ENCODE measurements at regions not wholly inside any gene's neighbourhood (a gene's known extent, or its start where the extent isn't known, plus 50 kb on each side); places are given as distances from the start of the nearest gene placed in this dataset.

GRCh38 chr10:78752221-78752620, 316.5 kb upstream of the ZMIZ1 start:
- no peak overlapping the region for H3K4me3 ChIP-seq (ENCODE audit: low read length)
- no peaks in the 10 kb centered on the region; the same call in 1 of the 2 replicates for H3K27me3 ChIP-seq (ENCODE audit: insufficient read depth, low read length)
- peaks cover 8% of the 10 kb centered on the region; the same call in 1 of the 2 replicates for H3K4me1 ChIP-seq (ENCODE audit: insufficient read depth, low read length)
- H3K36me3 ChIP-seq (ENCODE audit: insufficient read depth, low read depth, low read length): no peaks in the 10 kb centered on the region
- H3K9me3 ChIP-seq (ENCODE audit: insufficient read depth, low read depth, low read length): no peaks in the 10 kb centered on the region
- H3K9ac ChIP-seq (ENCODE audit: low read depth, low read length): no peak overlapping the region
- no peak overlapping the region for H3K27ac ChIP-seq (ENCODE audit: low read length)

GRCh38 chr10:78752708-78753107, 316.1 kb upstream of the ZMIZ1 start:
- Histone ChIP-seq H3K27ac (ENCODE audit: low read length) (no peak overlapping the region), H3K9me3 (ENCODE audit: insufficient read depth, low read depth, low read length) (no peaks in the 10 kb centered on the region)

DNA sequence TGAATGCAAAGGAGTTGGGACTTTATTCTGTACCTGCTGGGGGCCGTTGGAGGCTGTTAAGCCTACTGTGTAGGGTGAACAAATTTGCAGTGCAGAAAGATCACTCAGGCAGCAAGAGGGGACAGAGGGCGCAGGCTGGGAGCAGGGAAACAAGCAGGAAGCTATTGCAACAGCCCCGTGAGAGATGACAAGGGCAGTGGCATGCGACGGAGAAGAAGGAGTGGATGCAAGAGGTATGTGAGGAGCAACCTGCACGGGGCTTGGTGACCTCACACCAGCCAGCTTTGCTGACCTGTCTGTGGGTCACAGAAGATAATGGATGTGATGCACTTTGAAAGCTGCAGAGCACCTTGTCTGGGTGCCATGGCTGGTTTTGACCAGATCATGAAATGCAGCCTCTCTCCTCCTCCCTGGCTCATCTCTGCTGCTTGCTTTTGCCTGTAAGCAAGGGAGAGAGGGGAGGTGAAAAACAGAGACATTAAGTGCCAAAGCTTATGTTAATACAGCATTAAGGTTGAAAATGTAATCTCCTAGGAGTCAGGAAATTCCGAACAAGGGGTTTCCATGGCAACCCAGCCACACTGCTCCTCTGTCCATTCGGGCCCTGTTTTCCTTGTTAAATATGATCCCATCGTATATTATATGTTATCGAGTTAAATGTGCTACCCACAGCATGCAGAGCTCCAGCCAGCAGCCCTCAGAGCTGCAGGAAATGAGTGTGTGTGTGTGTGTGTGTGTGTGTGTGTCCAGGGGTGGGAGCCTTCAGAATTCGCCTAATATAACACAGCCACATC, 314.3 kb upstream of the ZMIZ1 start:
- H3K9ac ChIP-seq (ENCODE audit: low read depth, low read length): no peak overlapping the region; the same call in 1 of the 2 replicates
- H3K4me1 ChIP-seq (ENCODE audit: insufficient read depth, low read length): peaks cover 8% of the 10 kb centered on the region; the same call in 1 of the 2 replicates
- no peaks in the 10 kb centered on the region for H3K9me3 ChIP-seq (ENCODE audit: insufficient read depth, low read depth, low read length)
- no peak overlapping the region for H3K27ac ChIP-seq (ENCODE audit: low read length)
- H3K27me3 ChIP-seq (ENCODE audit: insufficient read depth, low read length): no peaks in the 10 kb centered on the region; the same call in 1 of the 2 replicates
- no peaks in the 10 kb centered on the region for H3K36me3 ChIP-seq (ENCODE audit: insufficient read depth, low read depth, low read length)
- H3K4me3 ChIP-seq (ENCODE audit: low read length): no peak overlapping the region

More at GRCh38 chr10:78752708-78753107, 316.1 kb upstream of the ZMIZ1 start:
- no peaks in the 10 kb centered on the region for H3K36me3 ChIP-seq (ENCODE audit: insufficient read depth, low read depth, low read length)
- peaks cover 8% of the 10 kb centered on the region; the same call in 1 of the 2 replicates for H3K4me1 ChIP-seq (ENCODE audit: insufficient read depth, low read length)
- no peak overlapping the region for H3K4me3 ChIP-seq (ENCODE audit: low read length)
- no peaks in the 10 kb centered on the region; the same call in 1 of the 2 replicates for H3K27me3 ChIP-seq (ENCODE audit: insufficient read depth, low read length)
- H3K9ac ChIP-seq (ENCODE audit: low read depth, low read length): no peak overlapping the region

- Histone ChIP-seq H3K4me3 (ENCODE audit: low read length) (no peak overlapping the region), H3K9me3 (ENCODE audit: insufficient read depth, low read depth, low read length) (no peaks in the 10 kb centered on the region), H3K9ac (ENCODE audit: low read depth, low read length) (no peak overlapping the region; the same call in 1 of the 2 replicates), H3K36me3 (ENCODE audit: insufficient read depth, low read depth, low read length) (no peaks in the 10 kb centered on the region), H3K27me3 (ENCODE audit: insufficient read depth, low read length) (no peaks in the 10 kb centered on the region; the same call in 1 of the 2 replicates), H3K4me1 (ENCODE audit: insufficient read depth, low read length) (peaks cover 8% of the 10 kb centered on the region; the same call in 1 of the 2 replicates), H3K27ac (ENCODE audit: low read length) (no peak overlapping the region)
These were observed 313.6 kb upstream of the ZMIZ1 start for GRCh38 chr10:78755063-78755701.

DNA sequence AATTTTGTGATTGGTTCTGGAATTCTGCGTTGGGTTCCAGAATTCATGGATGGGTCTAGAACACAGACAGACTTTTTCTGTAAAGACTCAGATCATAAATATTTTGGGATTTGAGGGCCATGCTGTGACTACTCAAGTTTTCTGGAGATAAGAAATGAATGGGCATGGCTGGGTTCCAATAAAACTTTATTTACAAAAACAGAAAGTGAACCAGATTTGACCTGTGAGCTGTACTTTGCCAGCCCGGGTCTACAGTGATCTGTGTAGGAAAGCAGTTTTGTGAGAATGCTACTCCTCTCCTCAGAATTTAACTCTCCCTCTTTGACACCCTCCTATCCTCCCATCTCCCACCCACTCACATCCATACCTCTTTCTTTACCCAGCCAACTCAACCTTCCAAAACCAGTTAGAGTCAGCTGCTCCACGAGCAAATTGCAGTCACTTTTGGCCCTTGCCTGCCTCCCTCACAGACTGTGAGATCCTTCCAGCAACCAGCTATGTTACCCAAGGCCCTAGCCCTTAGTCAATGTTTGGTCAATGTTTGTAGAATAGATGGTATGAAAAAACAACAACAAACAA, 312.8 kb upstream of the ZMIZ1 start:
- no peak overlapping the region for H3K4me3 ChIP-seq (ENCODE audit: low read length)
- H3K9ac ChIP-seq (ENCODE audit: low read depth, low read length): no peak overlapping the region
- H3K27me3 ChIP-seq (ENCODE audit: insufficient read depth, low read length): no peaks in the 10 kb centered on the region; the same call in 1 of the 2 replicates
- H3K27ac ChIP-seq (ENCODE audit: low read length): no peak overlapping the region
- H3K4me1 ChIP-seq (ENCODE audit: insufficient read depth, low read length): peaks cover 8% of the 10 kb centered on the region; the same call in 1 of the 2 replicates
- no peaks in the 10 kb centered on the region for H3K36me3 ChIP-seq (ENCODE audit: insufficient read depth, low read depth, low read length)
- H3K9me3 ChIP-seq (ENCODE audit: insufficient read depth, low read depth, low read length): no peaks in the 10 kb centered on the region

GRCh38 chr10:78756604-78757343, 312.0 kb upstream of the ZMIZ1 start:
- H3K4me1 ChIP-seq (ENCODE audit: insufficient read depth, low read length): peaks cover 8% of the 10 kb centered on the region; the same call in 1 of the 2 replicates
- no peak overlapping the region for H3K9ac ChIP-seq (ENCODE audit: low read depth, low read length)
- no peaks in the 10 kb centered on the region; the same call in 1 of the 2 replicates for H3K27me3 ChIP-seq (ENCODE audit: insufficient read depth, low read length)
- H3K36me3 ChIP-seq (ENCODE audit: insufficient read depth, low read depth, low read length): no peaks in the 10 kb centered on the region
- H3K4me3 ChIP-seq (ENCODE audit: low read length): no peak overlapping the region
- no peak overlapping the region for H3K27ac ChIP-seq (ENCODE audit: low read length)
- no peaks in the 10 kb centered on the region for H3K9me3 ChIP-seq (ENCODE audit: insufficient read depth, low read depth, low read length)

DNA sequence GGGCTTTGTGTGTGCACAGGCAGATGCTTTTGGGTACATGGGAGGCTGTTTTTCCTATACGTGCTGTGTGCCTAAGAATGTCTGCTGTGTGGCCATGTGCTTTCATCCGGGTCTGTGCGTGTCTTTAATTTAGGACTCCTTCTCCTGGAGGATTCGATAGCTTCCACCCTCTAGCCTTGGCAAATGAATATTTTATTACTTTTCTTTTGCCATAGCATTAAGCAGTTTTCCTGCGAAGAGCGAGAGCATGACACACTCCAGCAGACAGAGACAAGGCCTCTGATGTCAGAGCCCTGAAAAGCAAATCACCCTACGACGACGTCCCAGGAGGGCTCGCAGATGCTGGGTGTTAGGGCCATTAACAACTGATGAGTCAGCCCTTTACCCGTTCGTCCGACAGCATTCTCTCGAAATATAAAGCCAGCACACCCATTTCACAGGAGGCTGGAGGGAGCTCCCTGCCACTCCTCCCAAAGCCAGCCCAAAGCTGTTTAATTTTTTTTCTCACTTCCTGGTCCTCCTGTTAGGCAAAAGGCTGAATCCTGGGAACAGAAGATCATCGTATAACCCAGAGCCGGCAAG, 311.3 kb upstream of the ZMIZ1 start:
- no peak overlapping the region for H3K4me3 ChIP-seq (ENCODE audit: low read length)
- no peak overlapping the region for H3K9ac ChIP-seq (ENCODE audit: low read depth, low read length)
- no peak overlapping the region for H3K27ac ChIP-seq (ENCODE audit: low read length)
- no peaks in the 10 kb centered on the region; the same call in 1 of the 2 replicates for H3K27me3 ChIP-seq (ENCODE audit: insufficient read depth, low read length)
- H3K36me3 ChIP-seq (ENCODE audit: insufficient read depth, low read depth, low read length): no peaks in the 10 kb centered on the region
- peaks cover 8% of the 10 kb centered on the region; the same call in 1 of the 2 replicates for H3K4me1 ChIP-seq (ENCODE audit: insufficient read depth, low read length)
- no peaks in the 10 kb centered on the region for H3K9me3 ChIP-seq (ENCODE audit: insufficient read depth, low read depth, low read length)

DNA sequence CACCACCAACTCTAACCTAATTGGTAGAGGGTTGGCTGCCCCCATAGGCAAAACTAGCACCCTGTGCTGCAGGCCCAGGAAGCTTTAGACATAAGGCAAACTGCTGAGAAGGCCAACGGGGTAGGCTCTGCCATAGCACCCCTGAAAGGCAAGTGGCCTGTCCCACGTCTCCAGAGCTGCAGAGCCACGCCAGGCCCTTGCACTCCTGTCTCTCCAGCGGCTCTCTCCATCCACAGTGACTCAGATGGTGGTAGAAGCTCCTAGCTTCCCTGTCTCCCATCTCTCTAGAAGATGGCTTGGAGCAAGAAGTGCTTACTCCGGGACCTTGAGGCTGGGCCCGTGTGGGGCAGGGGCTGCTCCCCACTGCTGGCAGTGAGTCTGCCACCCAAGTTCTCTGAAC, 310.6 kb upstream of the ZMIZ1 start:
- Histone ChIP-seq H3K36me3 (ENCODE audit: insufficient read depth, low read depth, low read length) (no peaks in the 10 kb centered on the region), H3K4me3 (ENCODE audit: low read length) (no peak overlapping the region), H3K27ac (ENCODE audit: low read length) (no peak overlapping the region), H3K4me1 (ENCODE audit: insufficient read depth, low read length) (peaks cover 8% of the 10 kb centered on the region; the same call in 1 of the 2 replicates), H3K27me3 (ENCODE audit: insufficient read depth, low read length) (no peaks in the 10 kb centered on the region; the same call in 1 of the 2 replicates), H3K9ac (ENCODE audit: low read depth, low read length) (no peak overlapping the region), H3K9me3 (ENCODE audit: insufficient read depth, low read depth, low read length) (no peaks in the 10 kb centered on the region)

- Histone ChIP-seq H3K9me3 (ENCODE audit: insufficient read depth, low read depth, low read length) (no peaks in the 10 kb centered on the region), H3K4me1 (ENCODE audit: insufficient read depth, low read length) (peaks cover 2% of the 10 kb centered on the region; the same call in 1 of the 2 replicates), H3K9ac (ENCODE audit: low read depth, low read length) (no peak overlapping the region), H3K27me3 (ENCODE audit: insufficient read depth, low read length) (no peaks in the 10 kb centered on the region), H3K4me3 (ENCODE audit: low read length) (no peak overlapping the region), H3K36me3 (ENCODE audit: insufficient read depth, low read depth, low read length) (no peaks in the 10 kb centered on the region), H3K27ac (ENCODE audit: low read length) (no peak overlapping the region)
These were observed 309.2 kb upstream of the ZMIZ1 start for GRCh38 chr10:78759456-78760120.

DNA sequence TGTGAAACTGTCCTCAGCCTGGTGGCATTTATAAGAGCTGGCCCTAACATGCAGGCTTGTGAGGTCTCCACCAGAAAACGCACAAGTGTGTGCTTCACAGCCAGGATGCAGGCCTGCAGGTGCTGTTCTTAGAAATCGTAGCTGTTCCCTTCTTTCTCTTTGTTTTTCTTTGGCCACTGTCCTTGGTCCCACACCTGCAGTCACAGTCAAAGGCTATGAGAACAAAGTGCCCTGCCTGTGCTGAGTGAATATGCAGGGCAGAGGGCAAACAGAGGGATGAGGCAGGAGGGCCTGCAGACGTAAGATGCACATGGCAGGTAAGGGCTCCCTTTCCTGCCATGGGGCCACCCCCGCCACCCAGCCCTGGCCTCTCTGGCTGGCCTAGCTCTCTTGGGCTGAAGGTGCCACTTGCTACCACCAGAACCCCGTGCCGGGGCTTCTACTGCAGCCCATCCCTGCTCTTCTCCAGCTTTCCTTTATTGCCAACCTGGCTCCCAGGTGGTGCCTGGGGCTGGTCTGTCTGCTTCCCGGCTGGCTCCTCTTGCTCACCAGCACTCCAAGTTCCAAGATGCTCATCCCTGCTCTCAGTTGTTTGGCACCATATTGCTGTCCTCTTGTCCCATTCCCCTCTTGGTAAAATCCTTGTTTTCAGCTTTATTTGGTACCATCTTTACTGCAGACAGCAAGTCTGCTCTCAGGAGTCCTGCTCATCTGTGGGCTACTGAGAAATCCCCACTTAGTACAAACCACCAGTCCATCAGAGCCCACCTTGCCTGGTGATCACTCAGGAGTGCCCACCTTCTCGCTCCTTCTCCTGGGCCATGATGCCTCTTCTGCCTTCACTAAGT, 308.1 kb upstream of the ZMIZ1 start:
- no peaks in the 10 kb centered on the region for H3K4me1 ChIP-seq (ENCODE audit: insufficient read depth, low read length)
- H3K36me3 ChIP-seq (ENCODE audit: insufficient read depth, low read depth, low read length): no peaks in the 10 kb centered on the region
- no peak overlapping the region for H3K9ac ChIP-seq (ENCODE audit: low read depth, low read length)
- H3K4me3 ChIP-seq (ENCODE audit: low read length): no peak overlapping the region
- no peaks in the 10 kb centered on the region for H3K9me3 ChIP-seq (ENCODE audit: insufficient read depth, low read depth, low read length)
- no peaks in the 10 kb centered on the region for H3K27me3 ChIP-seq (ENCODE audit: insufficient read depth, low read length)
- no peak overlapping the region for H3K27ac ChIP-seq (ENCODE audit: low read length)

Data from iPS-20b (cell line).